Epithelial cell of proximal tubule (primary cell): ENCODE measurements at regions not wholly inside any gene's neighbourhood (a gene's known extent, or its start where the extent isn't known, plus 50 kb on each side); places are given as distances from the start of the nearest gene placed in this dataset.

ENCODE experiments used
- DNase-seq: peaks from one replicate; pipeline ENCODE4 v3.0.0-alpha.2; 2011; ENCODE audit warnings: low read depth
- H3K4me3 ChIP-seq: 2 replicates; pipeline ENCODE4 v1.5.1; 2011; ENCODE audit warnings: low read depth, mild to moderate bottlenecking, low read length
- CTCF ChIP-seq: conservative IDR thresholded peaks from 2 replicates; pipeline ENCODE4 v1.5.1; 2012; ENCODE audit warnings: low read depth, mild to moderate bottlenecking, low read length

- H3K4me3 ChIP-seq, result no peak overlapping the region
- TF ChIP-seq CTCF, result no peak
- DNase-seq, result no peak
Measured at GRCh38 chr2:239725551-239725890, 299.6 kb downstream of the NDUFA10 start.

- no peak overlapping the region for H3K4me3 ChIP-seq
- no peak for DNase-seq
- TF ChIP-seq CTCF, result no peak
Measured at GRCh38 chr2:239724851-239725550, 300.1 kb downstream of the NDUFA10 start.

GRCh38 chr2:239724194-239724849, 300.8 kb downstream of the NDUFA10 start:
- DNase-seq, result no peak
- H3K4me3 ChIP-seq, result no peak overlapping the region
- TF ChIP-seq CTCF, result no peak

GRCh38 chr2:239723486-239724193, 301.5 kb downstream of the NDUFA10 start:
- no peak overlapping the region for H3K4me3 ChIP-seq
- DNase-seq, result no peak
- no peak for TF ChIP-seq CTCF

- DNase-seq, result no peak
- no peak for TF ChIP-seq CTCF
- no peak overlapping the region for H3K4me3 ChIP-seq
Measured at GRCh38 chr2:239722760-239723470, 302.2 kb downstream of the NDUFA10 start.

- no peak for TF ChIP-seq CTCF
- no peak for DNase-seq
- H3K4me3 ChIP-seq, result no peak overlapping the region
Measured at GRCh38 chr2:239721991-239722759, 303.0 kb downstream of the NDUFA10 start.
